ENCODE measurements at regions not wholly inside any gene's neighbourhood (a gene's known extent, or its start where the extent isn't known, plus 50 kb on each side); places are given as distances from the start of the nearest gene placed in this dataset.
"Not testable (repeated sequence)": the region's sequence is repeated elsewhere in the genome, so short reads cannot be mapped to it uniquely, and the experiment has no call there.

DNA sequence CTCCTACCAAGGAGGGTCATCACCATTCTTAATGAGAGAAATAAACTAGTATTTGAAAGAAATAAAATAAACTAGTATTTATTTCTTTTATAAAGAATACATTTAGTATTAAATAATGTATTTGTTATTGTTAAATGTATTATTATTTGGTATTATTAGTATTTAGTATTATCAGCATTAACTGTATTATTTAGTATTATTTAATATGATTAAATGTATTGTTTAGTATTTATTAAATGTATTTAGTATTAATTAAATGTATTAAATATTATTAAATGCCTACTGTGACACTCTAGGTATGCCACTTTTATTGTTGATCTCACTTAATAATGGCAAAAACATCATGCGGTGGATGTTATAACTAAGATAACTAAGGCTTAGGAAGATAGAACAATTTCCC, 353.6 kb upstream of the MAP2 start:
- DNase-seq (ENCODE audit: low spot score), result no peak

DNA sequence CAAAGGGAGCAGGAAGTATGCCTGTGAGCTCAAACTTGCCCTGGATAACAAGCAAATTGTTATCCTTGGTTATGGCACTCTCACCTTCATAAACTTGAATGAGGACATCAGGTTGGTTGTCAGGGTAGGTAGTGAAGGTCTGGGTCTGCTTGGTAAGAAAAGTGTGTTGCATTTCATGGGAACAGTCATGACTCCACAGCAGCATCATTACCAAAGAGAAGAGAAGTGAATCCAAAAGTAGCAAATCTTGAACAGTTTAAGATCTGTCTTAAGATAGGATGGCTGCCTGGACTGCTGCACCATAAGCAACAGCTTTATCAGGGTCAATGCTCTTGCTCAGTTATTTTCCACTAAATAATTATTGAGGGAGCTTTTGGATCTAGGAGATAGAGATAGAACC, 350.7 kb upstream of the MAP2 start:
- DNase-seq (ENCODE audit: low spot score), result no peak

DNA sequence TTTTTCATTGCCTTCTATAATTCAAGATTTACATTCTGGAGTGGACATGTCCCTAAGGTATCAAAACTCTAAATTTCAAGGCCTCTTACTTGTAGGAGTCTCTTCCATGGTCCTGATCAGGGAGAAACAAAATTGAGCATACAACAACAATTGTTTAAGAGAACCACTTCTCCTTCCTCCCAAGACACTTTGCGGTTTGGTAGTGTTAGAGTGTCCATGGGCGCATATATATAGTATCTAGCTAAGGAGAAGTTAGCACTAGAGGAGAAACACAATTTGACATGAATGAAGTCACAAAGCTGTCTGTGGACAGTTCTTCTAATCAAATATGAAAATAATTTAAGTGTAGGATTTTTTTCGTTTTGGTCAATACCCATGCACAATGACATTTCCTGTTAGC, 349.1 kb upstream of the MAP2 start:
- DNase-seq (ENCODE audit: low spot score), result no peak

DNA sequence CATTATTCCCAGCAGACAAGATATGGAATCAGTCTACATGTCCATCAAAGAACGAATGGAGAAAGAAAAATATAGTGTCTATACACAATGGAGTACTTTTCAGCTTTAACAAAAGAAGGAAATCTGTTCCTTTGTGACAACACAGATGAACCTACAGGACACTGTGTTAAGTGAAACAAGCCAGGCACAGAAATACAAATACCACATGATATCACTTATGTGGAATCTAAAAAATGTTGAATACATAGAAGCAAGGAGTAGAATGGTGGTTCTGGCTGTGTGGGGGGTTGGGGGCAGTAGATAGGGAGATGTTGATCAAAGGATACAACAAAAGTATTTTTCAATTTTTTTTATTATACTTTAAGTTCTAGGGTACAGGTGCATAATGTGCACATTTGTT, 347.7 kb upstream of the MAP2 start:
- DNase-seq (ENCODE audit: low spot score), result no peak

DNA sequence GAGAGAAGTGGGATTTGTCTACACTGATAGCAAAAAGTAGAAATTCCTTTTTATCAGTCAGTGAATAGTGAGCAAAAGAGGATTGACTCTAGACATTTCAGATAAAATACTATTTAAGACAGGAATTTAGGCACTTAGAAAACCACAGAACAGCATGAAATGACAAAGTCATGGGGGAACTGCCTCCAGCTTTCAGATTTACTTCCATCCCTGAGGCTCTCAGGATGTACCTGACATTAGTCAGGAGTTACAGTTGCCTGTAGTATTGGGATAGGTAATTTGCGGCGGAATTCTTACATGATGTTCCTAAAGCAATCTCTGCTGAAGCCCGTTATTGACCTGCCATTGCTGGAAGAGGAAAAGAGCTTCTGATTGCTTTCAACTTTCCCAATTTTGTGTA, 337.1 kb upstream of the MAP2 start:
- no peak for DNase-seq (ENCODE audit: low spot score)

DNA sequence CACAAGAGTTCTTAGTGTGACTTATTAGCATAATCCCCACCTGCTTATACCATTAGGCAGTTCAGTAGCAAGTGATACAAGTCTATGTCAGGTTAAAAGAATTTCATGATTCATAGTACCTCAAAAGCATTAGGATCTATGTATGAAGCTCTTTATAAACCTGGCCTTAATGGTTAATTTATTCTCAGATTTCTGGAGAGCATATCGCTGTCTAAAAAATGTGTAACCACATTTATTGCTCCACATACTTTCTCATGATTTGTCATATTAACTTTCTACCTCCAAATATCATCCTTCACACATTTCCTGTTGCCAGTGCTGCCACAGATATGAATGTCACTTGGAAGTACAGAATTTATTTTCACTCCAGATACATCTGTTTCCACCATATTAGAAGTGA, 332.8 kb upstream of the MAP2 start:
- DNase-seq (ENCODE audit: low spot score), result no peak

DNA sequence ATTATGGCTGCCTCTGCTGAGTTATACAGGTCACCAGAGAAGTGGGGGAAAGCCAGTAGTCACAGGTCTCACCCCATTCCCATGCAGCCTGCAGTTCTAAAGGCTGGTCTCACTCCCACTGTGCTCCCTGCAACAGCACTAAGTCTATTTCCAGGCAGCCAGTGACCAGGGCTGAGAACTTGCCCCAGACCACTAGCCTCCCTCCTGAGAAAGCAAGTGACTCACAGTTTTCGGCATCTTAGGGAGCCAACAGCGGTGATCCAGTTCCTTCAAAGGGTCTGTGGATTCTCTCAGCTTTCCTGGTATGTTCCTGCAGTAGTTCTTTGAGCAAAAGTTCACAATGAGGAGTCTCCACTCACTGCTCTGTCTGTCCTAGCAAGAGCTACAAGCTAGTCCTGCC, 329.6 kb upstream of the MAP2 start:
- no peak for DNase-seq (ENCODE audit: low spot score)

DNA sequence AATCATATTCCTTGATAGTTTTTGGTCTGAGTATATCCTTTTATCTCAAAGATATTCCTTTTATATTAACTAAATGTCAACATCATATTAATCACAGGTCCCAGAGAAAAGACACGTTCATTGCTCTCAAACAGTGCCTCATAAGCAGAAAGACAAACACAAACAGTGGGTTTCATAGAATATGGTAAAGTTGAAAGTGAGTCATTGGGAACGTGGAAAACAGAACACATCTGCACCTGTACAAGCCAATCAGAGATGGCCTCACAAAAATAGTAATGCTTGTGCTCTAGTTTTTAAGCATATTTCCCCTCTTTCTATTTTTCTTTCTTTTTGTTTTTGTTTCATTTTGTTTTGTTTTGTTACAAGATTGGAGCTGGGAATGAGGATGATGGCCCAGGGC, 328.4 kb upstream of the MAP2 start:
- DNase-seq (ENCODE audit: low spot score), result no peak

DNA sequence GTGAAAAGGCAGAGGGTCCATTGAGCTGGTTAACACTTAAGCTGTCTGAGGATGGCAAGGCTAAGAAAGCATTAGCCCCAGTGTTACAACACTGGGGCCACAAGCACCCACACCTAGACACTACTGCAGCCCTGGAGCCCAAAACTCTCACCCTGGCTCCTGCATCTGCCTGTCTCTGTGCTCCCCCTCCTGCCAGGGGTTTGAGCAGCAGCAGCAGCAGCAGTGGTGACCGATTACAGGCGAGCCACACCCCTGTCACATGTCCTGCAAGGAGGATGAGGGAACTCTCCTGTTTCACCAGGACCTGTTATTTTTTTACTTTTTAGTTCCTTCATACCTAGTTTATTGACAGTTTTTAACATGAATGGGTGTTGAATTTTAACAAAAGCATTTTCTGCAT, 326.7 kb upstream of the MAP2 start:
- DNase-seq (ENCODE audit: low spot score), result no peak

DNA sequence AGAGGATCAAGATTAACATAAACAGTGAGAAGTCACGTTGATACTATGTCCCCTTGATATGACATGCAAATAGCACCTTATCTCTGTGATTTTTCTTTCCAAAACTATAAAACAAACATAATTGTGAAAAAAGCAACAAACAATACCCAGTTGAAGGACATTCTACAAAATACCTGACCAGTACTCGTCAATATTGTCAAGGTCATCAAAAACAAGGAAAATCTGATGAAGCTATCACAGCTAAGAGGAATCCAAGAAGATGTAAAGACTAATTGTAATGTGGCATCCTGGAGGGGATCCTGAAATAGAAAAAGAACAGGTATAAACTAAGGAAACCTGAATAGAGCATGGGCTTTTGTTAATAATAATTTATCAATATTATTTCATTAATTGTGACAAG, 321.5 kb upstream of the MAP2 start:
- no peak for DNase-seq (ENCODE audit: low spot score)

DNA sequence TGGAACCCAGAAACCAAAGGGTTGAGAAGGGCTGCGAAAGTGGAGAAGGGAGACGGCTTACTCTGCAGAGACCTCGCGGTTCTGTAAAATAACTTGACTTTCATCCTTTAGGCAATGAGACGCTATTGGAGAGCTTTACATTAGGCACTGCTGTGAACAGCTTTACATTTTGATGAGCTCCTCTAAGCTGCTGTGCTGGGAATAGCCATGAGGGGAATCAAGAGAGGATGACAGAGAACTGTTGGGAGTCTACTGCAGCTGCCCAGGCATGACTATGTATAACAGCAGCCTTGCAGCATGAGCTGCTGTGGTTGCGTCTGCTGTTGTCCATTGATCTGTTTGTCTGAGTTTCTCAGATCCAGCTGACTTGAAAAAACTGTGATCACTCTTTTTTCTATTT, 310.8 kb upstream of the MAP2 start:
- no peak for DNase-seq (ENCODE audit: low spot score)

DNA sequence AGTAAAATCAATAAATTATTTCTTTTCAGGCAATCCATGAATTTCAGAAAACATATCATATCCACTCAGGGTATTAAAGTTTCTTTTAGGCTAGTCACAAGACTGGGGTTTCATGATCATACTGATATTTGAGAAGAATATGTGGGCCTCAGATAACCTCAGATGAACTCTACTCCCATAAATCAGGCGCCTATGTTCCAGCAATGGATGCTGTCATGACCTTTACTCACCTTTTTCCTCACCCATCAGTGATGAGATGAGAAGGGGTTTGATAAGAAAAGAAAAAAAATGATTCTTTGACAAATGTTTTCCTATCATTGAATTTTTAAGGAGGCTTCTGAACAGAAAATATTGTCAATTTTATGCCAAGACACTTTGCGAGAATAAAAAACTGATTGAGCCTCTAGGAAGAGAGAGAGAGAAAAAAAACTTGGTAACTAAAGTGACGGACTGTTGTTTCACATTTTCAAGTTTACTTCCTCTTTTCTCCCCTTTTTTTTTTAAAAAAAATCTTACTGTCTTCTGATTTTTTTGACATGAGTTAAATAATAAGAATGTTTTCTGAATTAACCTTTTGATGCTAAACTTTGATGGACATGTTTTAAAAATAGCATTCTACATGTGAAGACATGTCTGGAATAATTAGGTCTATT, 309.1 kb upstream of the MAP2 start:
- DNase-seq (ENCODE audit: low spot score), result no peak

DNA sequence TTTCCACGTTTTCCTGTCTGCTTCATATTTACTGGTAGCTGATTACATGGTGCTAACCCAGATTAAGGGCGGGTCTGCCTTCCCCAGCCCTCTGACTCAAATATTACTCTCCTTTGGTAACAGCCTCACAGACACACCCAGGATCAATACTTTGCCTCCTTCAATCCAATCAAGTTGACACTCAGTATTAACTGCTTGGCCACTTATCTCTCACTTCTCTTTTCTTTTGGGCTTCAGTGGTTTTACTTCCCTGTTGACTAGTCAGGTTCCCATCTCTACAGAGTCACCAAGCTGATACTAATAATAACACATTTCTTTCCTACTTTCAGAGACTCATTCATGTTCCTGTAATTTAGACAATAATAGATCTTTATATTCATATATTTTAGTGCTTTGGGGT, 302.2 kb upstream of the MAP2 start:
- DNase-seq (ENCODE audit: low spot score), result no peak

DNA sequence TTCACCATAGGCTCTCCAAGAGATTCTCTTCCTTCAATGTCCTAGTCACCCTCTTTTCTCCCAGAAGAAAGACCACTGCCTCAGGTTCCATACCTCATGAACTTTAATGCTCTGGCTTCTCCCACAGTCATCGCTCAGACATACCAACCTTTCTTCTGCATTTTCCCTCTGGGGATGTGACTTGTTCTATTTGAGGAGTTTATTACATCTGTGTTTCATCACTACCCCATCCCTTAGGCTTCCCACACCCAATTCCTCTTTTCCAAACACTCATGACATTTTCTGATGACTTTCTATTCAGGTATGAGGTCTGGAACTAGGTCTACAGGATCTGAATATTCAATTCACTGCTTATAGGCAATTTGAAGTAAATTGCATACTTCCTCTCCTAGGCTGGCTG, 298.6 kb upstream of the MAP2 start:
- no peak for DNase-seq (ENCODE audit: low spot score)

DNA sequence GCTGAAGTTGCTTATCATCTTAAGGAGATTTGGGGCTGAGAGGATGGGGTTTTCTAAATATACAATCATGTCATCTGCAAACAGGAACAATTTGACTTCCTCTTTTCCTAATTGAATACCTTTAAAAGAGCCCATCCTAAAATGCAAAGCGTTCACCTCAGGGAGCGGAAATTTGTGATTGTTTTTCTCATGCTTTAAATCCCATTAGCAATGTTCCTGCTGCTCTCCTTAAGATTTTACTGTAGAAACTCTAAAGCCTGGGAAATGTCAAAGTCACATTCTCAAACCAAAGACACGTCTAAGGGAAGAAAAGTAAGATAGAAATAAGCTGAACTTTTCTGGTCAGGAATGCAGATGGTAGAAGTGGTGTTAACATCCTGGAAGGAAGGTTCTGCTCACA, 285.8 kb upstream of the MAP2 start:
- DNase-seq (ENCODE audit: low spot score), result no peak

DNA sequence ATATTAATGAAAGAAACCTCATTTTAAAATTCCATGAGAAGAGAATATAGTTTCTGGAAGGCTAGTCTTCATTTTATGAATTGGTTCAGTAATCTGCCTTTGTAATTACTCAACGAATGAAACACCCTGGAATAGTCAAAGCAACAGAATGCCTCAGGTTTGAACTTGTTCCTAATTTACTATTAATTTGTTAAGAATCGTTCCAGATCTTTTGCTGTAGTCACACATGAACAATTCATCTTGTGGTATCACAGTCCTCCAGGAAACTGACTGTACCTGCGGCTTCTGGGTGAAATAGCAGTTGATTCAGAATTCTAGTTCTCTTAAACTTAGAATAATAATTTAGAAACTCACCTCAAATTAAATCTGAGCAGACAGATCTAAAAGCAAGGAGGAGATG, 282.7 kb upstream of the MAP2 start:
- DNase-seq (ENCODE audit: low spot score), result no peak

DNA sequence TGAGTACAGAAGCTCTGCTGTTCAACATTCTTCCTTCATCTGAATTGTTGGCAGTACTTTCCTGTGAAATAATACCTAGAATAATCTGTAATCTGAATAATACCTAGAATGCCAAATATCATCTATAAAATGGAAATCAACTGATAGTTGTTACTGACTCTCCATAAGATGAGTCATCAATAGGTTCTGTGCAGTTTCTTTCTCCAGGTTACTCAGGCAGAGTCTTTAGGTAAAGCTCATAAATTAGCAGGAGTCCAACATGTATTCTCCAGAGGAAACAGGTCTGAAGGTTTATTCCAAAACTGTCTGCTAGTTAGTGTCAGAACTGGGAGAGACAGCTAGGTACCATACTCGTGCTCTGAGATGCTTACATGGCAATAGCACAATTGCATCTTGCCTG, 282.0 kb upstream of the MAP2 start:
- DNase-seq (ENCODE audit: low spot score), result no peak

DNA sequence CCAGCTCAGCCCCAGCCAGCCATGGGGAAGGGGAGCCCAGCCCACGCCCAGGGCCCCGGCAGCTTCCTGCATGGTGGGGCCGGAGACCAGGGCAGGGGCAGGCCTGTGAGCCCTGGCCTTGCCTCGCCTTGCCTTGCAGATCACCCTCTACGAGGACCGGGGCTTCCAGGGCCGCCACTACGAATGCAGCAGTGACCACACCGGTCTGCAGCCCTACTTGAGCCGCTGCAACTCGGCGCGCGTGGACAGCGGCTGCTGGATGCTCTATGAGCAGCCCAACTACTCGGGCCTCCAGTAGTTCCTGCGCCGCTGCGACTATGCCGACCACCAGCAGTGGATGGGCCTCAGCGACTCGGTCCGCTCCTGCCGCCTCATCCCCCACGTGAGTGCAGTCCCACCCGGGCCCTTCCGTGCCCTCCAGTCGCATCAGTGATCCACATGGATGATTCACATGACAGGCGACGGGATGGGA, 278.6 kb upstream of the MAP2 start:
- DNase-seq (ENCODE audit: low spot score), result not testable (repeated sequence)

DNA sequence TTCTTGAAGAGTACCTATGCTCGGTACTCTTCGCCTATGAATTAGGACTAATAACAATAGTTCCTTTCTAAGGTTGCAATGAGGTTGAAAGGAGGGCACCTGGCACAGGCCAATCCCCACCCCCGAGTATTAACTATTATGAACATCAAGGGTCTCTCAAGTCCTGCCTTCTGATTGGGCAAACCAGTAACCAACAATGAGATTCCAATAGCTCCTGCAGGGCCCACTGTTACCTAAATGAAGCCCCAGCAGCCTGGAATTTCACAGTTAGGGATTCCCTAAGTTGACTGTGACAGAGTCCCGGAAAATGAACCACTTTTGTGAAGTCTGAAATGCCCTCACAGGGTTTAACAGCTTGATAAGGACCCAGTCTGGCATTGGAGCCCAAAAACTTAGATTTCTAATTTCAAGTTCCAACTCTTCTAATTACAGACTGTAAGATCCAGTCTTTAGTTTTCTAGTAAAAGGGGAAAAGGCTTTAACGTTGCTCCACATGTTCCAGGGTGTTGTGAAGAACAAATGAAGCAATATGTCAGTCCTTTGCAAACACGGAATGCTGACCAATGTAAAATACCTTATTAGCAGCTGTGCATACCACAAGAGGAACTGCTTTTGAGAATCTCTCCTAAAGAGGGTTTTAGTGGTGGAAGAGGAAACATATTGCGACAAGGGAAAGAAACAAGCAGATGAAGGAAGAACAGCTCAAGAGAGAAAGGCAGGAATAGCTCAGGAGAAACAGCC, 277.7 kb upstream of the MAP2 start:
- DNase-seq (ENCODE audit: low spot score), result no peak

DNA sequence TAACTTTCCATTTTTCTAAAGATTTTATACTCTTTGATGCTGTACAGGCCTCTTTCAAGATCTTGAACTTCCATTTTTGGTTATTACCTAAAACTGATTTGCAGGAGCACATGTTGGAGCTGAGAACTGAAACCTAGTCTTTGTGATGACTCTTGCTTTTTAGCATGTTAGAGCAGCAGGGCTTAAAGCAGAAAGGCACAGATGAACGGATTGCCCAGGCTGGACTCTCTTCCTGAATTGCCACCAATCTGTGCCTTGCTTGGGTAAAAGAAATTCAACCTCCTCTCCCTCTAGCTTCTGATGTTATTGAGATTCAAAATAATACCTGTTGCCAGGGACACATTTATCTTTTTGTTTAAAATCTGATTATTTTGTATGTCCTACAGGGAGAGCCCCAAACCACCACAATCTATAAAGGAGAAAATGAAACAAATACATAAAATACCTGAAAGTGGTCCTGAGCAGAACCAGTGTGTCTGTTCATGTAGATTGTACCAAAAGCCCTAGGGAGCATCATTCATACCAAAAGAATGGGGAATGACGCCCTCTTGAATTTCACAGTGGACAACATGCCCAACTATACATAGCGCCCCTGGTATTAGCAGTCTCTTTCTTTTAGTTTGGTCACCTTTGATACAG, 277.0 kb upstream of the MAP2 start:
- no peak for DNase-seq (ENCODE audit: low spot score)

DNA sequence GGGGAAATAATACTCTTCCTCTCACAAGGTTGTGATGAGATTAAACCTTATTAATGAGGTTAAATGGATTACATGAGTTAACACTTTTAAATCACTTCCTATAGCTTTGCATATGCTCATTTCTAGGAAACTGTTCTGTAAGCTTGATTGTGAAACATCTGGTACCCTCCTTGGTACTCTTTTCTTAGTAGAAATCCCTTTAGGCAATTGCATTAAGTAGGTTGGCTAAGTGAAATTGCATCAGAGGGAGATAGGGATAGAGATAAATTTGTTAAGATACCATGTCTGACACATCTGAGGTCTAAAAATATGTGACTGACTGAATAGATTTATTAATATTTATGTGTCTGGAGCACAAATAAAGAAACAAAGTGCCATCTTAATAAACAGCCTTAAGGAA, 275.9 kb upstream of the MAP2 start:
- DNase-seq (ENCODE audit: low spot score), result no peak

DNA sequence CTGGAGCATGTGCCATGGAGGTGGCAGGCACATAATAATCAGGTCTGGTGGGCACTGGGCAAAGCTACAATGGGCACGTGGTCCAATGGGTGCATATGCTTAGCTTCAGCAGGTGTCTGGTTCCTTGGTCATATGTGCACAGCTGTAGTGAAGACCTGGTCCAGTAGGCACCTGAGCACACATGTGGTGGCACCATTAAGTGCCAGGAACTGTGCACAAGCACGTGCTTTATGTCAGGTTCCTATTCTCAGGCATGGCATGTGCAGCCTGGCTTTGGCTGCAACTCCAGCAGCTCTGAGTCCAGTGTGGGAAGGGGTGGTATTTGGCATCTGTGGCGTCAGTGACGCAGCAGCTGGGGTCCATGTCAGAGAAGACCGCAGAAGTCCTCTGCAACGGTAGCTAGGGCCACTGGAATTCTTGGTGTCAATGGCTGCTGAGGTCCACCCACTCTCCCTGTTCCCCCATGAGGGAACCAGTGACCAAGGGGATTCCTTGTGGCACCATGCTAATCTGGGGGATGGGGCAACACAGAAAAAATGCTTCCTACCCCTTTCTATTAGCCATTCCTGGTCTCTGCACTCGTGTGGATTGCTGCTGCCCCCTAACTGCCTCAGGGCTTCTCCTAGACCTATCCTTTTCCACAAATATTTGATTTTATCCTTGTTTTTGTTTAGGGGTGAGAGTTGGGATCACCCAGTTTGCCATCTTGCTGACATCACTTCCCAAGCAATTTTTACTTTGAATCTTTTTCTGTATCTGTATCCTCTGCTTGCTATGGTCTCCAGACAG, 262.9 kb upstream of the MAP2 start:
- DNase-seq (ENCODE audit: low spot score), result no peak

DNA sequence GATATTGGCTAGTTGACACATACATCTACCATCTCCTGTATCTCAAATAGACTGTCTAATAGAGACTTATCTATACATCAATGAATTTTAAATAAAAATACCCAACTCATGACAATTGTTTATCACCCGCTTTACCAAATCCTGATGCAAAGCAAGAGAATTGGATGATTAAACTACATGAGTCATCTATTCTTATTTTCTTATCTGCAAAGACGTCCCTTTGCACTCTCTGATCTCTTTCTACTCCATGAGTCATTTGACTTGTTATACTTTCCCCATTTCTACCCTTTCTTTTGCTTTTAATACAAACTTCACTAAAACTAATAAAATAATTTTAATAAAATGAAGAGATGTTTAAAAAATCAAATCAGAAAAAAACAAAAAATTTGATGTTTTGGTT, 261.7 kb upstream of the MAP2 start:
- no peak for DNase-seq (ENCODE audit: low spot score)
